Karpas-422 (cell line): ENCODE measurements at regions not wholly inside any gene's neighbourhood (a gene's known extent, or its start where the extent isn't known, plus 50 kb on each side); places are given as distances from the start of the nearest gene placed in this dataset.

Experiments
- DNase-seq: peaks from one replicate; pipeline ENCODE4 v3.0.0-alpha.2; 2015
- H2AFZ ChIP-seq: fragments of 200-600 bp; sonication (generic); 2 replicates; pipeline ENCODE4 v1.6.1; 2014; ENCODE audit warnings: antibody characterized with exemption, low read length, mixed read lengths
- H3K27ac ChIP-seq: fragments of 200-600 bp; sonication (generic); 2 replicates; pipeline ENCODE4 v1.5.1; 2014; ENCODE audit warnings: mild to moderate bottlenecking, low read length, moderate library complexity
- H3K27me3 ChIP-seq: fragments of 200-600 bp; sonication (generic); 2 replicates; pipeline ENCODE4 v1.6.1; 2014; ENCODE audit warnings: low read length, mixed read lengths
- H3K36me3 ChIP-seq: fragments of 200-600 bp; sonication (generic); 2 replicates; pipeline ENCODE4 v1.6.1; 2014; ENCODE audit warnings: low read length, mixed read lengths; ENCODE audit not compliant: insufficient read depth
- H3K4me1 ChIP-seq: fragments of 200-600 bp; sonication (generic); 2 replicates; pipeline ENCODE4 v1.6.1; 2014; ENCODE audit warnings: mild to moderate bottlenecking, low read length, mixed read lengths
- H3K4me2 ChIP-seq: fragments of 200-600 bp; sonication (generic); 2 replicates; pipeline ENCODE4 v1.6.1; 2014; ENCODE audit warnings: low read length, low read depth, mild to moderate bottlenecking; ENCODE audit not compliant: poor library complexity, severe bottlenecking
- H3K4me3 ChIP-seq: fragments of 200-600 bp; sonication (generic); 2 replicates; pipeline ENCODE4 v1.5.1; 2014; ENCODE audit warnings: mild to moderate bottlenecking, antibody characterized with exemption, low read length, mixed read lengths
- H3K79me2 ChIP-seq: fragments of 200-600 bp; sonication (generic); 2 replicates; pipeline ENCODE4 v1.6.1; 2014; ENCODE audit warnings: mild to moderate bottlenecking, low read length, mixed read lengths
- H3K9ac ChIP-seq: fragments of 200-600 bp; sonication (generic); 2 replicates; pipeline ENCODE4 v1.6.0; 2014; ENCODE audit warnings: low read length
- H3K9me2 ChIP-seq: fragments of 200-600 bp; sonication (generic), shearing (Covaris generic); replicated peaks from 2 replicates; pipeline ENCODE4 v1.6.0; 2014; ENCODE audit warnings: mild to moderate bottlenecking, low read length, moderate library complexity; ENCODE audit not compliant: insufficient read depth
- H3K9me3 ChIP-seq: fragments of 300-700, 200-600 bp; sonication (generic); 2 replicates; pipeline ENCODE4 v1.6.1; 2014; ENCODE audit warnings: low read length, mixed read lengths
- H4K20me1 ChIP-seq: fragments of 200-600 bp; sonication (generic); 2 replicates; pipeline ENCODE4 v1.6.1; 2014; ENCODE audit warnings: mild to moderate bottlenecking, antibody characterized with exemption, low read length, low read depth; ENCODE audit not compliant: insufficient read depth

DNA sequence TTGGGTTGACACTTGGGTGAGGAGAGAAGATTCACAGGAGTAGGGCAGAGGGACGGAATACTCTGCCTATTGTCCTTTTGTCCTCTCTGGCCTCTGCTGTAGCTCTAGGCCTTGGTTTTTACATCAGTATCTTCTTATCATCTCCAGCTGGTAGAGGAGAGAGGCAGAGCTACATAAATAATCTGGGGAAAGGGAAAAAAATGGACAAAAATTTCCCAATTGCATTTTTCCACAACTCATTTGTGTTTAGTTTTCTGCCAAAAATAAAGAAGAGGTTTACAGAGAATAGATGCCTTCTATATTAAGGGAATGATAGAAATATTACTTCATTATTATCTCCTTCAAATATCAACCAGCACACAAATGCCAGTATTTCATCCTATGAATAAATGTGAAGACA is 216.4 kb upstream of the P2RY1 start:
- Histone ChIP-seq H3K9ac (no peak overlapping the region), H3K4me2 (no peak overlapping the region), H3K79me2 (no peaks in the 10 kb centered on the region), H3K9me2 (no peaks in the 10 kb centered on the region), H3K9me3 (no peaks in the 10 kb centered on the region), H3K27ac (no peak overlapping the region), H3K27me3 (no peaks in the 10 kb centered on the region), H3K4me3 (no peak overlapping the region), H3K36me3 (no peaks in the 10 kb centered on the region), H3K4me1 (no peaks in the 10 kb centered on the region), H2AFZ (no peak overlapping the region), H4K20me1 (no peaks in the 10 kb centered on the region)
- no peak for DNase-seq

DNA sequence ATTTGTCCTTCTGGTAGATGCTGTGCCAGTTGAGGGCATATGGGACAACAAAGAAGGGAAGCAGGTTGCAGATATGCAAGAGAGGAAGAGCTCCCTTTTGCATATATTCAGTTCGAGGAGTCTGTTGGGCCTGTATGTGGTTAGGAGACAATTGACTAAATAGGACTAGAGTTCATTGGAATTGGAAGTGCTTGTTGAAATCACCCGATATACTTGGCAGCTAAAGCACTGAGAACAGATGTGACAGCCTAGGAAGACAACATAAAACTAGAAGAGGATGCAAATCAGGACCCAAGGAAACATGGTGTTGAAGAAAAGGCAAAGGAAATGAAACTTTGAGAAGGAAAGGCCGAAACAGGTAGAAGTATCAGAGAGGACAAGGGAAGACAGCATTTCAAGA is 215.2 kb upstream of the P2RY1 start:
- Histone ChIP-seq H4K20me1 (no peaks in the 10 kb centered on the region), H3K4me3 (no peak overlapping the region), H3K36me3 (no peaks in the 10 kb centered on the region), H2AFZ (no peak overlapping the region), H3K9ac (no peak overlapping the region), H3K9me2 (no peaks in the 10 kb centered on the region), H3K4me1 (no peaks in the 10 kb centered on the region), H3K4me2 (no peak overlapping the region), H3K9me3 (no peaks in the 10 kb centered on the region), H3K27me3 (no peaks in the 10 kb centered on the region), H3K79me2 (no peaks in the 10 kb centered on the region), H3K27ac (no peak overlapping the region)
- no peak for DNase-seq

DNA sequence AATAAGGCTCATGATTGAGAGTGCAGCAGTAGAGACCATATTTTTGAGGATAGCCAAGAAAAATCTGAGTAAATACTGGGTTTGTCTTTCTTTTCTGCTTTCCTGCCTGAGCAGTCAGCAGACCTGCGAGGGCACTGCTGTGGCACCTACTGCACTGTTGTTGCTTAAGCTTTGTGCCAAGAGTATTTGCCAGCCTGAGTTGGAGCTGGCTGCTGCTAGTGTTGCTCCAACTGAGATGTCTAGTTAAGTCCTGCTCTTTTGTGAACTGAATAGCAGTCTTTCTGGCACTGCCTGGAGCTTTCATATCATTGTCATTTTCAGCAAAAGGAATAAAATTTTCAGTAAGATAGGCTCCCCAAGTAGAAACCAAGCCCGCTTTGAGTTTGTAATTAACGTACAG is 214.5 kb upstream of the P2RY1 start:
- Histone ChIP-seq H3K4me1 (no peaks in the 10 kb centered on the region), H3K36me3 (no peaks in the 10 kb centered on the region), H3K27ac (no peak overlapping the region), H3K27me3 (no peaks in the 10 kb centered on the region), H2AFZ (no peak overlapping the region), H4K20me1 (no peaks in the 10 kb centered on the region), H3K79me2 (no peaks in the 10 kb centered on the region), H3K9me2 (no peaks in the 10 kb centered on the region), H3K9me3 (no peaks in the 10 kb centered on the region), H3K4me2 (no peak overlapping the region), H3K9ac (no peak overlapping the region), H3K4me3 (no peak overlapping the region)
- no peak for DNase-seq

DNA sequence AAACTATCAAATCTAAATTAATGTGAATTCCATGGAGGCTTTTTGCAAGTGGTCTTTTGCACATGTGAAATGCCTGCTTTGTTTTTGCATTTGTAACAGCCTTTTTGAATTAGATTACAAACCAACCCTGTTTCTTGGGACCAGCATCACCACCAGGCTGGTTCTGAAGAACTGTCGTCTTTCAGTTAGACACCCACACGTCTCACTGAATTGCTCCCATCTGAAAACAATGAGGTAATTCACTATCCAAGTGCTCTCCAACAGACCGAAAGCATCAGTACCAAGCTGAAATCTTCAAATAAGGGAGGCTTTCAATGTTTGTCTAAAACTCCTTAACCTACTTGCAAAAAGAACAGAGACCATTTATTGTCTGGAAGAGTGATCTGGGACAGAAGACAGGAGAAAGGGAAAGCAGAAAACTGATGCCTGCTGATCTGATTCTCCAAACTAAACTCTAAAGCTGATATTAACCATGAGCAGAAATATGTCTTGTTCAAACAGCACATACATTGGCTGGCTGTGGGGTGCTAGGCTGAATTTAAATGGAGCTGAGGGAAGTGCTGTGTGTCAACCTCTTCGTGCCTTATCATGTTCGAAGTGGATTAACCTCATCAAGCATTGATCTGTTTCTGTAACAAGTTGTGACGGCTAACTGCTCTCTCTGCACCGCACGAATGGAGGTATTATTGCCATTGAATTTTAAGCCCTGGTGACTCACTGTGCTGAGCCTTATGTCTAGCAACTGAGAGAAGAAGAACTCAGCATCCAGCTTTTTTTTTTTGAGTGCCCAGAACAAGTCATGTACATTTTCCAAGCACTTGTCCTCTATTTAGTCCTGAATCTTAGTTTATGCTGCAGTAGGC is 213.7 kb upstream of the P2RY1 start:
- Histone ChIP-seq H3K4me3 (no peak overlapping the region), H3K79me2 (no peaks in the 10 kb centered on the region)

DNA sequence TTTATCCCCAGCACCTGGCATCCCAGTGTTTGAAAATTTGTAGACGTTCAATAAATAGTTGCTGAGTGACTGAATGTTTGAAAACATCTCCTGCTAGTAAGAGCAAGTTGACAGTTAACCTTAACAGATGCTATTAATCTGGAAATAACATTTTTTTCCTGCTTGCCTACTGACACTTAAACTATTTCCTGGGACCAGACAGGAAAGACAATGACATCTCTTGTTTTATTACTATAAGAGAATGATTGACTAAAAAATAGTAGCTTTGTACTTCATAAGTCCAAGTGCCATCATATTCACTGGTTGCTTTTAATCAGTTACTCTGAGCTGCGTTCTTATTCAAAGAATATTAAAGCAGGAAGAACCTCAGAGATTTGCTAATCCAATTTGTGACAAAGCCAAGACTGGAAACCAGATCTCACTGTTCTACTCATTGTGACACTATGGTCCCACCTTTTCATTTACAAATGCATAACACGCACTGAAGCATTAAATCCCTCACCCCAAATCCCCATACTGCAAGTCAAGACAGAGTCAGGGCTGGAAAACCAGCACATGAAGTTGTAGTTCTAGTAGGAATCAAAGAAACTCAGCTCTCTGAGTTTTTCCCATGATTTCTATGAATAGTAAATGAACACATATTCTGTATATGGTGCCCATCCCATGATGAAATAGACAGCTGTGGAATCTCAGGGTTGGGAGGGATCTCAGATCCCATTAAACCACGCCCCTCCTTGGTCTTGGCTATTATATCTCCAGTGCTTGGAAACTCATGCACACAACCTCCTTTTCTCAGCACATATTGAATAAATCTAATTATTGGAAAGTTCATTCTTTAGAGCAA is 212.7 kb upstream of the P2RY1 start:
- no peaks in the 10 kb centered on the region for H3K27me3 ChIP-seq

More for the DNA sequence above, 213.7 kb upstream of the P2RY1 start:
- Histone ChIP-seq H3K4me1 (no peaks in the 10 kb centered on the region), H3K27ac (no peak overlapping the region), H3K9me2 (no peaks in the 10 kb centered on the region), H2AFZ (no peak overlapping the region), H4K20me1 (no peaks in the 10 kb centered on the region), H3K36me3 (no peaks in the 10 kb centered on the region), H3K4me2 (no peak overlapping the region), H3K9me3 (no peaks in the 10 kb centered on the region), H3K9ac (no peak overlapping the region), H3K27me3 (no peaks in the 10 kb centered on the region)
- no peak for DNase-seq

DNA sequence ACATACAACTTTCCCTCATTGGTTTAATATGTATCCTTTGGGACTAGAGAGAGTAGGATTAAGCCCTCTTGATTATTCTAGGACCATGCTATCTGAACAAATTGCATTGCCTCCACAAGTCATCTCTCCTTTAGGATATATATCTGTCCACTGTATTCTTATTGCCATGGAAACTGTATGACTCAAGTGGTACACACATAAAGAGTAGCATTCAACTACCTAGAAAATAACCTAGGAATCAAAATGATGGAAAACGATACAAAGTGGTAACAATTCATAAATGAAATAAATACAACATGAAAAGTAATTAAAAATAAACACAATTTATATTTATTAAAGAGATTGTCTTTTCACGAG is 212.1 kb upstream of the P2RY1 start:
- no peak overlapping the region for H2AFZ ChIP-seq
- no peaks in the 10 kb centered on the region for H4K20me1 ChIP-seq
- no peak overlapping the region for H3K9ac ChIP-seq
- no peaks in the 10 kb centered on the region for H3K9me3 ChIP-seq
- no peak overlapping the region for H3K4me2 ChIP-seq
- no peaks in the 10 kb centered on the region for H3K9me2 ChIP-seq
- no peaks in the 10 kb centered on the region for H3K27me3 ChIP-seq
- no peak overlapping the region for H3K4me3 ChIP-seq
- no peaks in the 10 kb centered on the region for H3K79me2 ChIP-seq
- no peak for DNase-seq
- no peak overlapping the region for H3K27ac ChIP-seq
- no peaks in the 10 kb centered on the region for H3K36me3 ChIP-seq
- no peaks in the 10 kb centered on the region for H3K4me1 ChIP-seq

More for the DNA sequence above, 212.7 kb upstream of the P2RY1 start:
- no peaks in the 10 kb centered on the region for H3K9me2 ChIP-seq
- H3K79me2 ChIP-seq, result no peaks in the 10 kb centered on the region
- H3K27ac ChIP-seq, result no peak overlapping the region
- H3K4me2 ChIP-seq, result no peak overlapping the region
- no peak for DNase-seq
- no peak overlapping the region for H3K9ac ChIP-seq
- no peaks in the 10 kb centered on the region for H3K36me3 ChIP-seq
- H2AFZ ChIP-seq, result no peak overlapping the region
- H3K9me3 ChIP-seq, result no peaks in the 10 kb centered on the region
- no peak overlapping the region for H3K4me3 ChIP-seq
- no peaks in the 10 kb centered on the region for H3K4me1 ChIP-seq
- no peaks in the 10 kb centered on the region for H4K20me1 ChIP-seq

DNA sequence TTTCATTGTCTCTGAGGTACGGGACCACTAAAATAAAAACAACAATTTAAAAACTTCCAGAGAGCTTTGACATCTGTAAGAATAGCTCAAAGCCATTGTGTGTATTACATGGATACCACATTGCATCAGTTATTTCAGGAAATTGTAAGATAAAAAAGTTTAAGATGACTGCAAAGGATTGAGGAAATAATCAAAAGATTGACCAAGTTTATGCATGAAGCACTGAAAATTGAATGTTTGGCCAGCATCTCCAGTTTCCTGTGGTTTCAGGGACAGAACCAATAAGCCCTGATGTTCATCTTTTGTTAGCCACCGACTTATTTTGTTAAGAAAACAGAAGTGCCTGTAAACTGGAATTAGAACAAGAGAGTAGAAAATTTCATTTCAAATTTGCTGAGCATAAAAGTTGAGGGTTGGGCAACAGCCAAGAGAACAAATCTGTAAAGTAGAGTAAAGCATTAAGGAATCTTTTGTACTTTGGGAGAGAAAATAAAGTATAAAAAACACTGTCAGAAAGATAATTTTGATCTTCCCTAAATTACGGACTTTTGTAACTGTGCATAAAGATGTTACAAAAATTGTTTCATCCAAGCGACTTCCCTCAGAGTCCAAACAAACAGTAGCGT is 211.5 kb upstream of the P2RY1 start:
- Histone ChIP-seq H3K9me2 (no peaks in the 10 kb centered on the region), H3K9me3 (no peaks in the 10 kb centered on the region), H2AFZ (no peak overlapping the region), H3K4me3 (no peak overlapping the region), H3K27me3 (no peaks in the 10 kb centered on the region), H3K27ac (no peak overlapping the region), H4K20me1 (no peaks in the 10 kb centered on the region), H3K79me2 (no peaks in the 10 kb centered on the region), H3K9ac (no peak overlapping the region), H3K4me1 (no peaks in the 10 kb centered on the region), H3K36me3 (no peaks in the 10 kb centered on the region), H3K4me2 (no peak overlapping the region)
- DNase-seq, result no peak

DNA sequence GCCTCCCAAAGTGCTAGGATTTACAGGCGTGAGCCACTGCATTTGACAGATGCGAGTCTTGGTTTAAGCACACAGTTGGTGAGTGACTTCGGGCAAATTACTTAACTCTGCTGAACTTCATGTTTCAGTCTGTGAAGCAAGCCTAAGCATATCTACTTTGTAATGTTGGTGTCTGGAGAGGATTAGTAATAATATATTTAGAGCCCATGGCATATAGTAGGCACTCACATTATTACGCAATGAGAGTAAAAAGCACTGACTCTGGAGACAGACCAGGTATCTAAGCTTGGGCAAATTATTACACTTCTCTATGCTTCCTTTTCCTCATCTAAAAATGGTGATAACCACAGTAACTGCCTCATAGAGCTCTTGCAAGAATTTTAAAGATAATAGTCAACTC is 208.7 kb upstream of the P2RY1 start:
- Histone ChIP-seq H3K27ac (no peak overlapping the region), H3K9ac (no peak overlapping the region), H3K4me1 (no peaks in the 10 kb centered on the region), H2AFZ (no peak overlapping the region), H3K79me2 (no peaks in the 10 kb centered on the region), H4K20me1 (no peaks in the 10 kb centered on the region), H3K36me3 (no peaks in the 10 kb centered on the region), H3K9me3 (no peaks in the 10 kb centered on the region), H3K4me3 (no peak overlapping the region), H3K4me2 (no peak overlapping the region), H3K27me3 (no peaks in the 10 kb centered on the region), H3K9me2 (no peaks in the 10 kb centered on the region)
- DNase-seq, result no peak
